GM23248 (cell line): ENCODE measurements at regions not wholly inside any gene's neighbourhood (a gene's known extent, or its start where the extent isn't known, plus 50 kb on each side); places are given as distances from the start of the nearest gene placed in this dataset.

Experiments
- EZH2 ChIP-seq: fragments of 200-600 bp; sonication (generic); IDR thresholded peaks from 2 replicates; pipeline ENCODE4 v1.6.1; 2018; ENCODE audit warnings: antibody characterized with exemption, mild to moderate bottlenecking; ENCODE audit not compliant: insufficient read depth, poor library complexity, severe bottlenecking
- EZH2phosphoT487 ChIP-seq: fragments of 200-600 bp; sonication (generic); IDR thresholded peaks from 2 replicates; pipeline ENCODE4 v1.6.1; 2018; ENCODE audit warnings: antibody characterized with exemption, moderate library complexity, mild to moderate bottlenecking, low read depth; ENCODE audit not compliant: insufficient read depth

DNA sequence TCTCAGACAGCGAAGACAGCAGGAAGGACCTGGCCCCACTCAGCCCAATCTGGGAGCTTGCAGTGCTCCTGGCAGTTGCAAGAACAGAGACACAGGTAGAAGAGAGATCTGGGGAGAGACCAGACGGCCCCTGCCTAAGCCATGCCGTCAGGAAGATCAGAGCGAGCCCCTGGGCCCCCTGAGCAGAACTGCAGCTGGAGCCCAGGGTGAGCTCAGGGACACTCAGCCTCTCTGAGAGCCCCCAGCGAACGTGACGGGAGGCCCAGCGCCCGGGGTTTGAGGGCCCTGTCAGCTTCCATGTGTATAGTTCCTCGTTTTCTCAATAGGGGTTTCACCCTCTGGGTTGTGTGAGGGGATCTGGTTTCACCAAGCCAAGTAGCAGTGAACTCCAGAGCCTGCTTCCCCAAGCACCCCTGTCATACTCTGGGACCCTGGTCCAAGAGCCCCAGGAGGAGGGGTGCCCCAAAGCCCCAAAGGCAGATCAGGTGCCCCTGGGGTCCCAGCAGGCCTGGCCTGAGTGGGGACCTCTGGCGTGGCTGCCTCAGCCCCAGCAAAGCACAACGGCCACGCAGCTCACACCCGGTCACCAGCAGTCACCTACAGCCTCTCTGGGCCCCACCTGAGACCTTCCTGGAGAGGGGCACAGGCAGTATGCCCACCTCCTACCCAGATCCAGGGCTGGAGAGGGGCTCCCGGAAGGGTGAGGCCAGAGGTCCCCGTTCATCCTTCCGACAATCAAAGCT, 431.3 kb upstream of the MYT1L start:
- no peak for TF ChIP-seq EZH2
- TF ChIP-seq EZH2phosphoT487 = no peak
